Esophagus mucosa (tissue), 1 donor: ENCODE measurements at regions not wholly inside any gene's neighbourhood (a gene's known extent, or its start where the extent isn't known, plus 50 kb on each side); places are given as distances from the start of the nearest gene placed in this dataset.

Experiments used
- ATAC-seq: fragments of 200-7000 bp; cut with Tn5 transposase; one replicate; pipeline ENCODE4 v1.9.1; 2020
- donor health status: DM: yes; HTN: yes; CAD: no.

DNA sequence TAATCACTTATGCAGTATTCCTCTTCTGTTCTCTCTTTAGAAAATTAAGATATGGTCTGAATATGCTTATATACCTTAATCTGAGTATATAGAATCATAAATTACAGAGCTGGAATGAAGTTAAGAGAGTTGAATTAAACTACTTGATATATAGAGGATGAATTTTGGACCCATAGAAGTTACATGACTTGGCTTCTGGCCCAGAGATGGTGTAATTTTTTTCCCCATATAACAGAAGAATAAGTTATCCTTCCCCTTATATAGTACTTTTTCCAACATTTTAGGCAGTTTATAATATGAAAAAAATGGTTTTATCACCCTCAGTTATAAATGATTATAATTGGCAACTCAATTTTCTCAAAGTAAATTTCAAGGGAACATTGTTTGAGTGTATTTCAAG is 616.3 kb downstream of the TBC1D4 start:
- no peak for ATAC-seq

DNA sequence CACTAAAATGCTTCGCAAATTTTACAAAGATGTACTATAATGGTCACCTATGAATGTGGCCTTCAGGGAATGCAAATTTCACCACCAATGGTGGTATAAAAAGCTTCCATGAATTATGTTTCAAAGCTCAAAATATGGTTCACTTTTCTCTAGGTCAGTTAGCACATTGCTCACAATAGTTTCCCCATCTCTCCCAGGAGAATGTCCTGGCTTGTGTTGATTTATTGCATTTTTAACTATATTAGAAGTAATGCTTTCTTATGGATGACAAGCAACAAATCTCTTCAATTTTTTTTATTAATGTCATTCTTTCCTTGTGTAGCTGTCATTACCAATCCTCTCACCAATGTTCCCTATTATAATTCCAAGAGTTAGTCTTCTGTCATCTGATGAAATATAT is 621.2 kb downstream of the TBC1D4 start:
- no peak for ATAC-seq

DNA sequence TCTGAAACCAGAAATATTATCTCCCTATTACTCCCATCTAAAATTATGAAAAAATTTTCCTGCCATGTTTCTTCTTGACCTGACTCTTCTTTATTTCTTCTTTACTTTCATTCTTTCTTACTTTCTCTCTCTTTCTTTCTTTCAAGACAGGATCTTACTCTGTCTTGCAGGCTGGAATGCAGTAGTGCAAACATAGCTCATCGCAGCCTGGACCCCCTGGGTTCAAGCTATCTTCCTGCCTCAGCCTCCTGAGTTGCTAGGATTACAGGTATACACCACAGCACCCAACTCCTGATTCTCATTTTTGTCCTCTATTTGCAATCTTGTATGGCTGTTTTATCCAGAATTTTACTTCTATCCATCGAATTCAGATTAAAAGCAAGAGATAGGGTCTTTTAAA is 631.1 kb downstream of the TBC1D4 start:
- no peak for ATAC-seq

DNA sequence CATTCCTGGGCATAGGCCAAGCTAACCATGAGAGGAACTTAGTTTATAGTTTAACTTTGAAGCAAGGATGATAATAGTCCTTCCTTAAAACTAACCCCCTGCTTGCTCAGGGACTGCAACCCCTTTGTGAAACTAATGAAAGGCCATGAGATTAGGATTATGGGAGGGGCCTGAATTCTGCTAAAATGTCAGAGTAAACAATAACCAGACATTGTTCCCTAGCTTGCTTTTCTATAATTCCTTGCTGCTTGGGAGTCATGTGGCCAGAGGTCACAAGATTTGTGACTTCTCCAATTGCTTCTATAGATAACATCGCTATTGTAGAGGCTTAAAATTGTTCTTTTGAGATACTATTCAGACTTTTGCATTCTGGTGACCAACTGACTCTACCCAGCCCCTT is 634.0 kb downstream of the TBC1D4 start:
- no peak for ATAC-seq

DNA sequence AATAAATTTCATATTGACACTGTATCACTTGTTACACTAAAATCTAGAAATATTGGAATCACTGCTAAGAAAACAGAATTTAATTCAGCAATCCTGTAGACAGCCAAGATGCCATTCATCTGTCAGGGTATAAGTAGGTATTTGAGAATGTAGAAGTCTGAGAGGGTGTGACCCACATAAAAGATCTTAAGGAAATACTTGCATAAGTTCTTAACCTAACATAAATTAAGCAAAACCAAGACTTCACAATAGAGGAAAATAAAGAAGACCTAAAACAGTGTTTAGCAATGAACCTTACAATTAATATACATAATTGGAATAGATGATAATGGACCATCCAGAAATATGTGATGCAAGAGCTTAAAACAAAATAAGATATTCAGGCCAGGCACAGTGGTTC is 636.2 kb downstream of the TBC1D4 start:
- no peak for ATAC-seq

DNA sequence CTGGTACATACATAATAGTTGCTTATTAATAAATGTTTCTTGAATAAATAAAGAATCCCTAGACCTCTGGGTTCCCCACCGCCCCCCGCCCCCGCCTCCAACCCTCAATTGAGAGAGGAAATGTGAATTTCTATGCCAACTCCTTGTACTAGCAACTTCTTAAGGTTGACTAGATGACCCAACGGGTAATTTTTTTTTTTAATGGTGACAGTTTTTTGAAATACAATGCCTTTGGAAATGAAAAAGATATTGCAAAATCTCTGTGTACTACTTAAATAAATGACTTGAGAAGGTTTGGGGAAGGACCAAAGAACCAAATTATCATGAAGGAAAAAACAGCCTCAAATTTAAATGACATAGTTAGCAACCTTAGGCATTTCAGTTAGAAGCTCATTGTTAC is 640.3 kb downstream of the TBC1D4 start:
- no peak for ATAC-seq

DNA sequence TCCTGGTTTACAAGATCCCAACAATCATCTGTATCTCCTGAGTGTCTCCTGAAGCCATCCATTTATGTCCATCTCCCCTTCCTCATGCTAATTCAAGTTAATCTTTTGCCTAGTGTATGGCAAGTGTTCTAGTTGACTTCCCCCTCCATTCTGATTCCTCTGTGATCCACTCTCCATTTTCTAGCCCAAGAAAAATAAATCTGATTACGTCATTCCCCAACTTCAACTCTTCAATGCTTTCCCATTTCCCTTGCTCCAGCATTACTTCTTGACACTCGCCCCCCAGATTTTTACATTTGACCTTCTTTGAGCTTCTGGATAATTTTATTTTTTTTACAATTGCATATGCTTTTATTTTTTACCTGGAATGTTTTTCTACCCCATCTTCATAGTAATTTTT is 640.8 kb downstream of the TBC1D4 start:
- no peak for ATAC-seq

DNA sequence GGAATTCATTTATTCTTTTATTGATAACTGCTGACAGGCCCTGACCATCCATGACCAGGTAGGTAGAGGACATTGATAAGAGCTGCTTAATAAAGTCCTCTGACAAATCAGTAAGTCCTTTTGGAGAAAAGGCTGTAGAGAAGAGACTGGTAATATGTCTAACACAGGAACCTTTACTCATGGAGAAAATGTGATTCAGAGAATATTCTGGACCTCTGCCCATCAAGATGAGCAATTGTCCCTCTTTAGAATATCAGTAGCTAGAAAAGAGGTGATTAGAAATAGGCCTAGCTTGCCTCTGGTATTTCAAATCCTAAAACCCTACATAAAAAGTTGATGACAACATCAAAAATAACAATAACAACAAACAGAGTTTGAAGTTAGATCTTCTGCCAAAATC is 642.3 kb downstream of the TBC1D4 start:
- ATAC-seq = no peak

DNA sequence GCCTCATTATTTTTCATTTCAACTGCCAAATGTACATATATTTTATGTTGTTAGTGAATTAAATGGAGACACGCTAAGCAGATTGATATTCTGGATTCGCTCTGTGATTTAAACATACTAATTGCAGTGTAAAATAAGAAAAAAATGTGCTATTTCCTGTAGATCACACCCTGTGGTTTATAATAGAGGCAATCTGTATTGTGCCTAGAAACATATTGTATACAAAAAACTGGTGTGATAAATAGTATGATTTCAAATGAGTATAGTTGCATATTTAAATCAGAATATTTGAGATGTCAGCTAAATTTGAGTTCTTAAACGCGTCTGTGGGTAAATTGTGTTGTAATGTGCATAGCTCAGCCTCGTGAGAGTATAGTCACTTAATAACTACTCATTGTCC is 643.9 kb downstream of the TBC1D4 start:
- no peak for ATAC-seq

DNA sequence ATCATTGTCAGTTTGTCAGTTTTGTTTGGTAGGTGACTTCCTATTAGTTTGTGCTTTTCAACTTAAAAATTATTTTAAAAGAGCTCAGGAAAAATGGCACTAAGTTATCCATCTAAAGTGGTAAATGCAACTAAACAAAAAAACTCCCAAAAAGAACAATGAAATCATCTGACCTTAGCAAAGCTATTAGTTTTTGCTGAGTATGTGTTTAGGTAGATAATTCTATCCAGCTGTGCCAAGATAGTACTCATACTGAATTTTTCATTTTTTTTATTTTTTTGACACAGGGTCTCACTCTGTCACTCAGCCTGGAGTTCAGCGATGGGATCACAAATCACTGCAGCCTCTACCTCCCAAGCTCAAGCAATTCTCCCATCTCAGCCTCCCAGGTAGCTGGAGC is 645.3 kb downstream of the TBC1D4 start:
- no peak for ATAC-seq

DNA sequence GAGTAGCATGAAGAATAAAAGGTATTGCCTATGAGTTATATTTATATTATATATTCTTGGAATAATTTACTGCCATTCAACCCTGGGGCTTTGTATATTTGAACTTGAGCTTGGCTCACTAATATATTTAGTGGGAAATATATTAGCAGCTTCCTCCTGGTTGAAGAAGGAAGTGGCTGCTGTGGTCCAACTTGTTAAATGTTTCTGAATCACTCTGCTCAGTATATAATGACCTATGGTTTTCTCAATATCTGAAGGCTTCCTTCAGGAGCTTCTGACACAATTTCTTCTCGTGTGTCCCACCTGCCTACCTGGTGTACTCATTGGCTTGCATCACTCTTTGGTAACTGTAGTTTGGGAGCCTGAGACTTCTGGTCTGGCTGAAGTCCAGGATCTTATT is 646.4 kb downstream of the TBC1D4 start:
- no peak for ATAC-seq

DNA sequence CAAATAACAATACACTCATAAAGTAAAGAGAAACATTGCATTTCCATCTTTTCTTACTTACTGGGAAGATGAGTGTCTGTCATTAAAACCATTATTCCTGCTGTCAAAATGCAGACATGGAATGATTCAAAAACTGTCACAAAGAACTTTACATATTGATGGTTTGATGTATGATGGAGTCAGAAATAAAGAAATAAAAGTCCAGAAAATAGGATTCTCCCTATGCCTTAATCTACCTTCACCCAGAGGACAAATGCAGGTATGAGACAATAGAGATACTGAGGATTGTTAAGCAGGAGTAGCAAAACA is 656.1 kb downstream of the TBC1D4 start:
- ATAC-seq = no peak

DNA sequence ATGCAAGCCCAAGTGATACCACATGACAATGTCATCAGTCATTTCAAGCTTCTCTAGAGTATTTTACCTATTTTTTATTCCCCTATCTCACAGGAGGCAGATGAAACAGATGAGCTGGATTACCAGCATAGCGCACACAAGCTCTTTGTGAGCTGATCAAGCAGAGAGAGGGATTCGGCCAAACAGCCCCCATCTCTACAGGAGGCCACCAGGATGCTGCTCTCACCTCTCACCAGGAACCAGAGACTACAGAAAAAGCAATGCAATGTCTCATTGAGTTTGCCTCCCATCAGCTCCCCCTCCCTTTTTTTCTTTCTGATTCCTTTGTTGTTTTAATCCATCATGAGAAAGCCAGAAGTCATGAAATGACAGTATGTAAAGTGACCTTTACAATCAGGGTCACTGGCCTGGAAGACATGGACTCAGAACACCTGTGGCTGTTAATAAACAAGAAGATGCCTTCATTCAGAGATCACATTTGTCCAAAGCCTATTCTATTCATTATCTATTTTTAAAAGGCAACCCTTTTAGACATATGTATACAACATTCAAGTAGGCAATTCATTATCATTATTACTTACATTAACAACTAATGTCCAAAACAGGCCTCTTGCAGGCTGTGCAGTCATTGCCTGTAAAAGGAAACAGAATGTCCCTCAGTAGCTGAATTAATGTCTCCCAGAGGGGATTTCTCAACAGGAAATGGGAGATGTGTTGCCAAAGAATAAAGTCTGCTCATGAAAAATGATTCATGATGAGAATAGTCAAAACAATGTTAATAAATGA is 656.6 kb downstream of the TBC1D4 start:
- ATAC-seq = no peak

DNA sequence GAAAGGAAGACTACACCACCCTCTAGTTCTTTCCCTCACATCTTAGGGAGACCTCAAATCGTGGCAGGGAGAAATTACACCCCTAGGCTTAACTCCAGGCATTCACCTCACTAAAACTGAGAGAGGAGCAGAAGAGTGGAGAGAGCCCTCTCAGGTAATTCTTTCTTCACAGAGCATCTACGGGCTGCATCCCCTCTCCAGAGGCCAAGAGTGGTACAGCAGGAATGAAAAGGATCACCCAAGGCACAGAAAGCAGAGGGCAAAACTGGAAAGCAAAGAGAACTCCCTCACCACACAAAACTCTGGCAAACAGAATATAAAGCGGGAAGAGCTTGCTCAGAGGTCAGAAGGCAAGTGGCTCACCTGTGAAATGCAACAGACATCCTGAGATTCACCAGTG is 661.2 kb downstream of the TBC1D4 start:
- no peak for ATAC-seq

DNA sequence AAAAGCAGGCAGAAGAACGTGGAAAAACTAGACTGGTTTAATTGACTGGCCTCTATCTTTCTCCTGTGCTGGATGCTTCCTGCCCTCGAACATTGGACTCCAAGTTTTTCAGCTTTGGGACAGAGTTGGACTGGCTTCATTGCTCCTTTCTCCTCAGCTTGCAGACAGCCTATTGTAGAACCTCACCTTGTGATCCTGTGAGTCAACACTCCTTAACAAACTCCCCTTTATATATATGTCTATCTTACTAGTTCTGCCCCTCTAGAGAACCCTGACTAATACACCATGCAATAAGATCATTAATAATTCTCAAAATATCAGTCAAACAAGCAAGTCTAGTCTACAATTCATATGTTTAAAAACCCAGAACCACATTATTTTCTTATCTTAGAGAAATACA is 662.4 kb downstream of the TBC1D4 start:
- no peak for ATAC-seq

DNA sequence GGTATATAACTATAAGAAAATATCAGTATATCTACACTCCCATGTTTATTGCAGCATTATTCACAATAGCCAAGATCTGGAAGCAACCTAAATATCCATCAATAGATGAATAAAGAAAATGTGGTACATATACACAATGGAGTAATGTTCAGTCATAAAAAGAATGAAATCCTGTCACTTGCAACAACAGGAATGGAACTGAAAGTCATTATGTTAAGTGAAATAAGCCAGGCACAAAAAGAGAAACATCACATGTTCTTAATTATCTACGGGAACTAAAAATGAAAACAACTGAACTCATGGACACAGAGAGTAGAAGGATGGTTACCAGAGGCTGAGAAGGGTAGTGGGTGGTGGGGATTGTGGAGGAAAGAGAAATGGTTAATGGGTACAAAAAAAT is 665.2 kb downstream of the TBC1D4 start:
- no peak for ATAC-seq

DNA sequence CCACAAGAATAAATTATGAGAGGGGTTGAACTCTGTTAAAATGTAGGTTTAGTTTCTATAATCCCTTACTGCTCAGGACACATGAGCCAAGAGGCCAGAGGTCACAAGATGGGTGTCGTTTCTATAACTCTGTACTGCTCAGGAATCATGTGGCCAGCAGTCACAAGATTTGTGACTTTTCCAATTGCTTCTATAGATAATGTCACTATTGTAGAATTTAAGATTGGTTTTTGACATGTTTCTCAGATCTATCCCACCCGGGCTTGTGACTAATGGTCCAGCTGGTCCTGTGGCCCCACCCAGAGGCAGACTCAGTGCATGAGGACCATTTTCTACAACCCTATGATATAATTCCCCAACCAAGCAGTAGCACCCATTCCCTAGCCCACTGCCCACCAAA is 662.0 kb upstream of the KLF12 start:
- no peak for ATAC-seq

DNA sequence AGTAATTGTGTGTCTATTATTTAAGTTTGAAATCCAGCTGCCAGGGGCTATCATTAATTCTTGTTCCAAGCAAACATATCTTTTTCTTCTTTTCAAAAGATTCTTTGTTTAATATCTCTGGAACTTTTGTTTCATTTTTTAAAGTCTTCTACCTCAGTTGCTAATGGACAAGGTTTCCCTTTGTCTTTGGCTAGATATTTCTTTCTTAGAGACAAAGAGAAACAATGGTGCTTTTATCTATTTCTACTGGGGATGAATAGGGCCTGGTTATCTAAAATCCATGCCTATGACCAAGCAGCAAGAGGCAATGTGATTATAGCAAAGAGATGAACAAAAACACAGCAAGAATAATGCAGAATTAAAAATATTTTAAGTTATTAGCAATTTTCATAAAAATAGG is 661.3 kb upstream of the KLF12 start:
- no peak for ATAC-seq

DNA sequence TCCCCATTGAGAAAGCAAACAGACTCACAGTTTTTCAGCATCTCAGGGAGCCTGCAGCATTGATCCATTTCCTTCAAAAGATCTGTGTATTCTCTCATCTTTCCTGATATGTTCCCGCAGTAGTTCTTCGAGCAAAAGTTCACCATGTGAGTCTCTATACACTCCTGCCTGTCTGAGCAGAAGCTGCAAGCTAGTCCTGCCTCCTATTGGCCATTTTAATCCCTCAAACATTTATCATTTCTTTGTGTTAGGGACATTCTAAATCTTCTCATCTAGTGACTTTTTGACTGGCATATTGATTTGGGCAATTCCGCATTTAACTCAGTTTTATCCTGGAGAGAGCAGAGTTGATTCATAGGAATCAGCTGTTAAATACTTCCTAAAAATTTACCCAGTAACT is 660.4 kb upstream of the KLF12 start:
- no peak for ATAC-seq

DNA sequence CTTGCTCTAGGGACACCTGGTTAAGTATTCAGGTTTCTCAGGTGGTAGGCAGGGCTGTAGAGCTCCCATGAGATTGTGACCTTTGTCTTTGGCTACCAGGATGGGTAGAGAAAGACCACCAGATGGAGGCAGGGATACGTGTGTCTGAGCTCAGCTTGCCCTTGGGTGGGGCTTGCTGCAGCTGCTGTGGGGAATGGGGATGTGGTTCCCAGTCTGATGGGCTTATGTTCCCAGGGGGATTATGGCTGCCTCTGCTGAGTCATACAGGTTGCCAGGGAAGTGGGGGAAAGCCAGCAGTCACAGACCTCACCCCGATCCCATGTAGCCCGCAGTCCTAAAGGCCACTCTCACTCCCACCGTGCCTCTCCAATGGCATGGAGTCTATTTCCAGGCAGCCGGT is 659.9 kb upstream of the KLF12 start:
- ATAC-seq = no peak

DNA sequence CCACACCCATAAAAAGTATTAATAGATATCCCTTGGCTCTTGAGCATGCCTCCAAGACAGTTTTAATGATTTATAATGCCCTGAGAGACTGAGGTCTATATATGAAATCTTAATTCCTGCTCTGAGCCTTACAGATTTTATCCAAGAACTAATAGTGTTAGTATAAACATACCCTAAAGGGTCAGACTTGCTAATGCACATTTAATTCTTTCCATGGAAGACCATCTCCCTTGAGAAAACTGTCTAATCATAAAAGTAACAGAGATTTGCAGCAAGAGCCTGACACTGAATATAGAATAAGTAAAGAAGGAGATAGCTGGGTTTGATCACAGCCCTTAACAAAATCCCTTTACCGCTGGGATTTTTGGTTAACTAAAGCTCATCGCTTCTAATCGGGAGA is 650.8 kb upstream of the KLF12 start:
- no peak for ATAC-seq

DNA sequence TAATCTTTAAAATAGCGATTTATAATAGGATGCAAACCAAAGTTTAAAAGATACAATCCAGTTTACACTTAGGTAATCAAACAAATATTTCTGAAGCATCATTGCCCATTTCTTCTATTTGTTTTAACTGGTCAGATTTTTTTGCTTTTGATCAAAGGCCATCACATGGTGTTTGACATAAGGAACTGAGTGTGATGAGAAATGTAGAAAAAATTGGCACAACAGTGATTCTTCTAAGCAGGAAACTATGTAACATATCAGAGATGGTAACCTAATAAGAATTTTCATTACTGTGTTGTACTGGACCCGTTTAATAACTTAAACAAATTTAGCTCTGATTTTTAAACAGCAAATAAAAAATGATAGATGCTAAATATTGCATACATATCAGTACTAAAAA is 644.7 kb upstream of the KLF12 start:
- ATAC-seq = no peak

DNA sequence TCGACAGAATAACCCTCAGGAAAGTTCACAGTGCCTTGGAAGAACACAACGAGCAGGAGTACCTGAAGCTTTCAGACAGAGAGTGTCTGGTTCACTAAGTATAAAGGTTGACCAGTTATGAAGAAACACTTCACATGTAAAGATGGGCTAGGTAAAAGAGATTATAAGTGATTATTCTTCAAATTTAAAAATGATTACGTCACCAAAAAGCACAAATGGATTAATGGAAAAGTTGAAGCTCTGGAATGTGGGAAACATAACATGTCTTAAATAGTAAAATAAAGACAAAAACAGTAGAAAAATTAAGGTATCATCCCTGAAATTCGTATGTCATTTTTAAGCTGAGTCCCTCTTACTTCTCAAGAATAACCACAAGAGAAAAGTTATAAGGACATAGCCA is 643.9 kb upstream of the KLF12 start:
- ATAC-seq = no peak

DNA sequence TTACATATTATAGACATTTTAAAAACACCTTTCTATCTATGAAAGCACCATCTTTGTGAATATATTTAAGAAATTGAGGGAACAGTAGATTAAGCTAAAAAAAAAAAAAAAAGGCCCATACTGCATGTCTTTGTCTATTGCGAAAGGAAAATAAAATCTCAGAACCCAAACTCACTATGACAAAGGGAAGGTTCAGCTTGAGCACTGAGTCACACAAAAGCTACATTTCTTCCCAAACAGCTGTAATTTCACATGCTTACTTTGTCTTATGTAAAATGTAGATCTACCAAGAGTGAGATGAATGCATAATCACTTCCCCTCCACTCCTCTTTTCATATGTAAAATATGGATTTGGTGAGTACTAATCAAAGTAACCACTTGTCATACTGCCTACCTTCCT is 640.1 kb upstream of the KLF12 start:
- no peak for ATAC-seq

DNA sequence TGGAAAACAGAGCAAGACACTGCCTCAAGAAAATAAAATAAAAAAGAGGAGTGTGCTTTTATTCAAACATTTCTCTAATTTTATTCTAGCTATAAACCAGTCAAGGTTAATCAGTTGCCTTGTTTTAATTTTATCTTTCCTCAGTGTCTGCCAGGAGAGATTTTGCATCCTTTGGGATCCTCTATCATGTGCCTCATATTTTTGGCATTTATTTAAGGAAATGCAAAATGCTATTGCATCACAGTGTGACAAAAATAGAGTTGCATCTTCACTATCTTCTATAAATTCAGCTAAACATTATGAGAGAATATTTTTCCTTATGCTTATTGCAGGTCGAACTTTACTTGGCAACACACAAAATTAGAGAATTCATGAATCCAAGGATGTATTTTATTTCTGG is 639.0 kb upstream of the KLF12 start:
- no peak for ATAC-seq

DNA sequence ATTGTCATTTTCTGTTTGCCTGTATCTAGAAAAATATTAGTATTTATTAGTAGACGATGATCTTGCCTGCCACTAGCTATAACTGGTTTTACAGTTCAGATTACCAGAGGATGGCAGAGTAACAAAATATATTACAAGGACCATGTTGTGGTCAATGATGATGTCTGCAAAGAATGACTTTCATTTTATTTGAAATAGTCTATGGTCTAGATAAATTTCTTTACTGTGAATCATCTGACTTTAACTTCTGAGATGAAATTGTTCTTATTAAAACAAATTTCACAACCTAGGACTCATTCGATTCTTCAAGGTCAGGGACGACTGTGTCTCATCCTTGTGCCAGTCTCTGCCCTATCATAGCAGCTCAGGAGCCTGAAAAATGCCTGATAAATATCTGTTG is 637.8 kb upstream of the KLF12 start:
- no peak for ATAC-seq
